Erythroblast (primary cell): ENCODE measurements at regions not wholly inside any gene's neighbourhood (a gene's known extent, or its start where the extent isn't known, plus 50 kb on each side); places are given as distances from the start of the nearest gene placed in this dataset.

Experiments used
- GATA1 ChIP-seq: IDR thresholded peaks from 2 replicates; pipeline ENCODE4 v1.6.1; 2011; ENCODE audit warnings: low read depth, mild to moderate bottlenecking, control low read depth, low read length, moderate library complexity
- POLR2A ChIP-seq: IDR thresholded peaks from 2 replicates; pipeline ENCODE4 v1.6.1; 2011; ENCODE audit warnings: mild to moderate bottlenecking, low read length

GRCh38 chr2:12819721-12820120 is 103.0 kb downstream of the TRIB2 start:
- TF ChIP-seq POLR2A (no peak), GATA1 (no peak)
